ENCODE measurements at regions not wholly inside any gene's neighbourhood (a gene's known extent, or its start where the extent isn't known, plus 50 kb on each side); places are given as distances from the start of the nearest gene placed in this dataset.
A peak's percentile ranks its signal among the peaks of the same experiment; 100 is the strongest.
"Not testable (repeated sequence)": the region's sequence is repeated elsewhere in the genome, so short reads cannot be mapped to it uniquely, and the experiment has no call there.

- no peak overlapping the region for H3K4me3 ChIP-seq (ENCODE audit: low read length)
- H3K4me1 ChIP-seq (ENCODE audit: insufficient read depth, low read length) = peaks cover 13% of the 10 kb centered on the region
- H3K27me3 ChIP-seq (ENCODE audit: insufficient read depth, low read length) = no peaks in the 10 kb centered on the region
- no peaks in the 10 kb centered on the region for H3K9me3 ChIP-seq (ENCODE audit: low read depth, low read length)
These were observed 165.0 kb downstream of the BRD1 start for GRCh38 chr22:49662681-49663080.

- no peak overlapping the region for H3K4me3 ChIP-seq (ENCODE audit: low read length)
- H3K4me1 ChIP-seq (ENCODE audit: insufficient read depth, low read length) = peaks cover 21% of the 10 kb centered on the region
- no peaks in the 10 kb centered on the region for H3K27me3 ChIP-seq (ENCODE audit: insufficient read depth, low read length)
- H3K9me3 ChIP-seq (ENCODE audit: low read depth, low read length) = no peaks in the 10 kb centered on the region
These were observed 166.6 kb downstream of the BRD1 start for GRCh38 chr22:49660794-49661781.

GRCh38 chr22:49660321-49660720 lies 167.4 kb downstream of the BRD1 start:
- H3K4me3 ChIP-seq (ENCODE audit: low read length) = no peak overlapping the region
- no peaks in the 10 kb centered on the region for H3K27me3 ChIP-seq (ENCODE audit: insufficient read depth, low read length)
- H3K4me1 ChIP-seq (ENCODE audit: insufficient read depth, low read length) = peaks cover 29% of the 10 kb centered on the region
- H3K9me3 ChIP-seq (ENCODE audit: low read depth, low read length) = no peaks in the 10 kb centered on the region

- Histone ChIP-seq H3K9me3 (ENCODE audit: low read depth, low read length) (no peaks in the 10 kb centered on the region), H3K4me1 (ENCODE audit: insufficient read depth, low read length) (peaks cover 33% of the 10 kb centered on the region), H3K27me3 (ENCODE audit: insufficient read depth, low read length) (no peaks in the 10 kb centered on the region), H3K4me3 (ENCODE audit: low read length) (no peak overlapping the region)
These were observed 167.8 kb downstream of the BRD1 start for GRCh38 chr22:49659924-49660315.

- H3K27me3 ChIP-seq (ENCODE audit: insufficient read depth, low read length) = no peaks in the 10 kb centered on the region
- H3K4me3 ChIP-seq (ENCODE audit: low read length) = no peak overlapping the region
- H3K9me3 ChIP-seq (ENCODE audit: low read depth, low read length) = no peaks in the 10 kb centered on the region
- H3K4me1 ChIP-seq (ENCODE audit: insufficient read depth, low read length) = peaks cover 33% of the 10 kb centered on the region
These were observed 168.3 kb downstream of the BRD1 start for GRCh38 chr22:49659281-49659923.

- no peak overlapping the region for H3K4me3 ChIP-seq (ENCODE audit: low read length)
- no peaks in the 10 kb centered on the region for H3K9me3 ChIP-seq (ENCODE audit: low read depth, low read length)
- no peaks in the 10 kb centered on the region for H3K27me3 ChIP-seq (ENCODE audit: insufficient read depth, low read length)
- peaks cover 33% of the 10 kb centered on the region for H3K4me1 ChIP-seq (ENCODE audit: insufficient read depth, low read length)
These were observed 168.8 kb downstream of the BRD1 start for GRCh38 chr22:49658902-49659280.

- peaks cover 33% of the 10 kb centered on the region for H3K4me1 ChIP-seq (ENCODE audit: insufficient read depth, low read length)
- H3K9me3 ChIP-seq (ENCODE audit: low read depth, low read length) = no peaks in the 10 kb centered on the region
- no peaks in the 10 kb centered on the region for H3K27me3 ChIP-seq (ENCODE audit: insufficient read depth, low read length)
- H3K4me3 ChIP-seq (ENCODE audit: low read length) = peak overlapping the region; percentile 88
These were observed 169.6 kb downstream of the BRD1 start for GRCh38 chr22:49657974-49658590.

- H3K9me3 ChIP-seq (ENCODE audit: low read depth, low read length) = no peaks in the 10 kb centered on the region
- H3K27me3 ChIP-seq (ENCODE audit: insufficient read depth, low read length) = no peaks in the 10 kb centered on the region
- peaks cover 33% of the 10 kb centered on the region for H3K4me1 ChIP-seq (ENCODE audit: insufficient read depth, low read length)
- peak overlapping the region; percentile 88 for H3K4me3 ChIP-seq (ENCODE audit: low read length)
These were observed 170.2 kb downstream of the BRD1 start for GRCh38 chr22:49657275-49657973.

GRCh38 chr22:49656883-49657274 lies 170.8 kb downstream of the BRD1 start:
- not testable (repeated sequence) for H3K9me3 ChIP-seq (ENCODE audit: low read depth, low read length); H3K27me3 ChIP-seq (ENCODE audit: insufficient read depth, low read length)
- Histone ChIP-seq H3K4me1 (ENCODE audit: insufficient read depth, low read length) (peaks cover 33% of the 10 kb centered on the region), H3K4me3 (ENCODE audit: low read length) (peak overlapping the region; percentile 88)

- Histone ChIP-seq H3K4me1 (ENCODE audit: insufficient read depth, low read length) (peaks cover 33% of the 10 kb centered on the region), H3K27me3 (ENCODE audit: insufficient read depth, low read length) (no peaks in the 10 kb centered on the region), H3K9me3 (ENCODE audit: low read depth, low read length) (no peaks in the 10 kb centered on the region), H3K4me3 (ENCODE audit: low read length) (peak overlapping the region; percentile 88)
These were observed 171.3 kb downstream of the BRD1 start for GRCh38 chr22:49656291-49656851.

GRCh38 chr22:49655168-49655812 lies 172.4 kb downstream of the BRD1 start:
- no peak overlapping the region for H3K4me3 ChIP-seq (ENCODE audit: low read length)

GRCh38 chr22:49650336-49651241 lies 177.1 kb downstream of the BRD1 start:
- no peaks in the 10 kb centered on the region for H3K9me3 ChIP-seq (ENCODE audit: low read depth, low read length)
- H3K4me1 ChIP-seq (ENCODE audit: insufficient read depth, low read length) = peaks cover 7% of the 10 kb centered on the region
- no peaks in the 10 kb centered on the region for H3K27me3 ChIP-seq (ENCODE audit: insufficient read depth, low read length)
- no peak overlapping the region for H3K4me3 ChIP-seq (ENCODE audit: low read length)

More at GRCh38 chr22:49655168-49655812, 172.4 kb downstream of the BRD1 start:
- Histone ChIP-seq H3K9me3 (ENCODE audit: low read depth, low read length) (no peaks in the 10 kb centered on the region), H3K27me3 (ENCODE audit: insufficient read depth, low read length) (no peaks in the 10 kb centered on the region), H3K4me1 (ENCODE audit: insufficient read depth, low read length) (peaks cover 33% of the 10 kb centered on the region)

Measured in mononuclear cell (primary cell).